NCI-H446 (cell line): ENCODE measurements at regions not wholly inside any gene's neighbourhood (a gene's known extent, or its start where the extent isn't known, plus 50 kb on each side); places are given as distances from the start of the nearest gene placed in this dataset.

ENCODE experiments used
- DNase-seq, 2 experiments: peaks; one replicate each; lab custom pipeline; 2025; lab: John Stamatoyannopoulos, UW

- no peak for DNase-seq
These were observed 63.6 kb upstream of the JAK2 start for GRCh38 chr9:4921449-4921848.

GRCh38 chr9:4922101-4922500, 63.0 kb upstream of the JAK2 start:
- DNase-seq, result no peak

GRCh38 chr9:4922730-4923129, 62.3 kb upstream of the JAK2 start:
- no peak for DNase-seq

GRCh38 chr9:4923141-4923540, 61.9 kb upstream of the JAK2 start:
- no peak for DNase-seq

GRCh38 chr9:4923580-4924544, 61.2 kb upstream of the JAK2 start:
- peak in 1 of 2 experiments; percentile 20 for DNase-seq

- no peak for DNase-seq
These were observed 58.8 kb upstream of the JAK2 start for GRCh38 chr9:4926239-4926638.

- DNase-seq, result no peak
These were observed 58.0 kb upstream of the JAK2 start for GRCh38 chr9:4927043-4927471.

- DNase-seq, result no peak
These were observed 57.4 kb upstream of the JAK2 start for GRCh38 chr9:4927701-4928100.

- DNase-seq, result no peak
These were observed 55.2 kb upstream of the JAK2 start for GRCh38 chr9:4929917-4930316.

GRCh38 chr9:4932681-4933080, 52.4 kb upstream of the JAK2 start:
- no peak for DNase-seq

GRCh38 chr9:4933177-4933576, 51.9 kb upstream of the JAK2 start:
- no peak for DNase-seq

- no peak for DNase-seq
These were observed 51.2 kb upstream of the JAK2 start for GRCh38 chr9:4933861-4934260.

- DNase-seq, result peak in 1 of 2 experiments; percentile 18
These were observed 49.9 kb upstream of the JAK2 start for GRCh38 chr9:4935001-4935672.
